ENCODE measurements at regions not wholly inside any gene's neighbourhood (a gene's known extent, or its start where the extent isn't known, plus 50 kb on each side); places are given as distances from the start of the nearest gene placed in this dataset.

- Mint-ChIP-seq H3K36me3 (ENCODE audit: low read depth, unreplicated experiment) (no peaks in the 10 kb centered on the region), H3K4me1 (ENCODE audit: low read depth, unreplicated experiment) (peaks cover 21% of the 10 kb centered on the region), H3K27ac (ENCODE audit: unreplicated experiment) (peak overlapping the region; percentile 13), H3K27me3 (ENCODE audit: low read depth, unreplicated experiment) (no peaks in the 10 kb centered on the region), H3K9me3 (ENCODE audit: unreplicated experiment) (no peaks in the 10 kb centered on the region), H3K4me3 (ENCODE audit: unreplicated experiment) (no peak overlapping the region)
- H3K36me3 ChIP-seq (ENCODE audit: insufficient read depth, low read length): no peaks in the 10 kb centered on the region
- TF ChIP-seq EZH2 (IDR thresholded peaks at IDR 0.05; ENCODE audit: insufficient read depth, low read length) (no peak), CTCF (IDR thresholded peaks at IDR 0.05; ENCODE audit: insufficient read depth, low read depth, low read length) (no peak)
- H3K4me2 ChIP-seq (ENCODE audit: low read length): no peak overlapping the region
- FAIRE-seq: no peak
- no peak overlapping the region for H3K9ac ChIP-seq (ENCODE audit: low read length)
- H3K4me3 ChIP-seq (ENCODE audit: insufficient read depth, low read depth, low read length): no peak overlapping the region
- no peaks in the 10 kb centered on the region for H3K27me3 ChIP-seq (ENCODE audit: insufficient read depth, low read length)
- H3K27ac ChIP-seq (ENCODE audit: low read depth, low read length): no peak overlapping the region
- H4K20me1 ChIP-seq (ENCODE audit: insufficient read depth, low read length): no peaks in the 10 kb centered on the region
- no peak overlapping the region for H2AFZ ChIP-seq (ENCODE audit: low read depth, low read length)
- H3K79me2 ChIP-seq (ENCODE audit: insufficient read depth, low read length): no peaks in the 10 kb centered on the region
- DNase-seq (ENCODE audit: low read depth): no peak
- H3K9me3 ChIP-seq (ENCODE audit: insufficient read depth, low read depth, low read length): no peaks in the 10 kb centered on the region
- no peaks in the 10 kb centered on the region for H3K4me1 ChIP-seq (ENCODE audit: insufficient read depth, low read length)
Observed at GRCh38 chr10:4213441-4213840, 428.4 kb upstream of the KLF6 start.

- Histone ChIP-seq H3K27ac (ENCODE audit: low read depth, low read length) (no peak overlapping the region), H3K36me3 (ENCODE audit: insufficient read depth, low read length) (no peaks in the 10 kb centered on the region), H3K9me3 (ENCODE audit: insufficient read depth, low read depth, low read length) (no peaks in the 10 kb centered on the region), H4K20me1 (ENCODE audit: insufficient read depth, low read length) (no peaks in the 10 kb centered on the region), H3K4me1 (ENCODE audit: insufficient read depth, low read length) (no peaks in the 10 kb centered on the region), H3K9ac (ENCODE audit: low read length) (no peak overlapping the region), H2AFZ (ENCODE audit: low read depth, low read length) (no peak overlapping the region), H3K27me3 (ENCODE audit: insufficient read depth, low read length) (no peaks in the 10 kb centered on the region), H3K4me2 (ENCODE audit: low read length) (no peak overlapping the region), H3K79me2 (ENCODE audit: insufficient read depth, low read length) (no peaks in the 10 kb centered on the region), H3K4me3 (ENCODE audit: insufficient read depth, low read depth, low read length) (no peak overlapping the region)
- peak overlapping the region; percentile 1 for H3K27ac Mint-ChIP-seq (ENCODE audit: unreplicated experiment)
- no peaks in the 10 kb centered on the region for H3K9me3 Mint-ChIP-seq (ENCODE audit: unreplicated experiment)
- H3K4me1 Mint-ChIP-seq (ENCODE audit: low read depth, unreplicated experiment): peaks cover 21% of the 10 kb centered on the region
- H3K36me3 Mint-ChIP-seq (ENCODE audit: low read depth, unreplicated experiment): no peaks in the 10 kb centered on the region
- no peak for TF ChIP-seq EZH2 (IDR thresholded peaks at IDR 0.05; ENCODE audit: insufficient read depth, low read length)
- no peak for TF ChIP-seq CTCF (IDR thresholded peaks at IDR 0.05; ENCODE audit: insufficient read depth, low read depth, low read length)
- no peak for FAIRE-seq
- no peak overlapping the region for H3K4me3 Mint-ChIP-seq (ENCODE audit: unreplicated experiment)
- no peaks in the 10 kb centered on the region for H3K27me3 Mint-ChIP-seq (ENCODE audit: low read depth, unreplicated experiment)
- peak; percentile 17 for DNase-seq (ENCODE audit: low read depth)
Observed at GRCh38 chr10:4212111-4212630, 427.2 kb upstream of the KLF6 start.

GRCh38 chr10:4208499-4208898 lies 423.5 kb upstream of the KLF6 start:
- no peaks in the 10 kb centered on the region for H3K9me3 Mint-ChIP-seq (ENCODE audit: unreplicated experiment)
- no peaks in the 10 kb centered on the region for H3K79me2 ChIP-seq (ENCODE audit: insufficient read depth, low read length)

More at GRCh38 chr10:4208499-4208898, 423.5 kb upstream of the KLF6 start:
- Mint-ChIP-seq H3K36me3 (ENCODE audit: low read depth, unreplicated experiment) (no peaks in the 10 kb centered on the region), H3K4me1 (ENCODE audit: low read depth, unreplicated experiment) (peaks cover 10% of the 10 kb centered on the region), H3K27me3 (ENCODE audit: low read depth, unreplicated experiment) (peaks cover 8% of the 10 kb centered on the region), H3K4me3 (ENCODE audit: unreplicated experiment) (no peak overlapping the region), H3K27ac (ENCODE audit: unreplicated experiment) (no peak overlapping the region)
- no peak overlapping the region for H2AFZ ChIP-seq (ENCODE audit: low read depth, low read length)
- no peak for TF ChIP-seq CTCF (IDR thresholded peaks at IDR 0.05; ENCODE audit: insufficient read depth, low read depth, low read length)
- no peak for TF ChIP-seq EZH2 (IDR thresholded peaks at IDR 0.05; ENCODE audit: insufficient read depth, low read length)
- FAIRE-seq (no peak), DNase-seq (ENCODE audit: low read depth) (no peak)
- H3K9me3 ChIP-seq (ENCODE audit: insufficient read depth, low read depth, low read length): no peaks in the 10 kb centered on the region
- H3K27me3 ChIP-seq (ENCODE audit: insufficient read depth, low read length): no peaks in the 10 kb centered on the region
- no peak overlapping the region for H3K9ac ChIP-seq (ENCODE audit: low read length)
- no peaks in the 10 kb centered on the region for H4K20me1 ChIP-seq (ENCODE audit: insufficient read depth, low read length)
- no peaks in the 10 kb centered on the region for H3K36me3 ChIP-seq (ENCODE audit: insufficient read depth, low read length)
- H3K27ac ChIP-seq (ENCODE audit: low read depth, low read length): no peak overlapping the region
- H3K4me3 ChIP-seq (ENCODE audit: insufficient read depth, low read depth, low read length): no peak overlapping the region
- no peaks in the 10 kb centered on the region for H3K4me1 ChIP-seq (ENCODE audit: insufficient read depth, low read length)
- no peak overlapping the region for H3K4me2 ChIP-seq (ENCODE audit: low read length)
